AG04450 (cell line): ENCODE measurements at regions not wholly inside any gene's neighbourhood (a gene's known extent, or its start where the extent isn't known, plus 50 kb on each side); places are given as distances from the start of the nearest gene placed in this dataset.

Experiments used
- CTCF ChIA-PET: fragments of 300-600, 350-600 bp; formaldehyde crosslinking; extraction: SDS; loops from one replicate; lab custom pipeline; 2022; ENCODE audit warnings: antibody characterized with exemption, inconsistent platforms; lab: Charles Lee
- POLR2A ChIA-PET: fragments of 350-600 bp; formaldehyde crosslinking; extraction: SDS; loops from one replicate; lab custom pipeline; 2021; ENCODE audit warnings: antibody characterized with exemption, inconsistent platforms; lab: Yijun Ruan, JAX
- DNase-seq: peaks from one replicate; pipeline ENCODE4 v3.0.0-alpha.2; 2011; ENCODE audit warnings: low read depth, low spot score
- H3K27ac ChIP-seq: one replicate; pipeline ENCODE4 v1.5.1; 2012; ENCODE audit warnings: low read depth, low read length, control low read depth
- H3K27me3 ChIP-seq: one replicate; pipeline ENCODE4 v1.6.0; 2012; ENCODE audit warnings: low read length; ENCODE audit not compliant: control insufficient read depth, insufficient read depth
- H3K4me3 ChIP-seq: 2 replicates; pipeline ENCODE4 v1.5.1; 2011; ENCODE audit warnings: mild to moderate bottlenecking, low read depth, low read length, control low read depth
- H3K9me3 ChIP-seq: 2 replicates; pipeline ENCODE4 v1.5.1; 2012; ENCODE audit warnings: low read length; ENCODE audit not compliant: control insufficient read depth, insufficient read depth
- TF ChIP-seq, protein P1 (sequence below): IDR thresholded peaks from 2 replicates; pipeline ENCODE4 v1.5.1; 2011; ENCODE audit warnings: low read depth, low read length, control low read depth, inconsistent platforms

DNA sequence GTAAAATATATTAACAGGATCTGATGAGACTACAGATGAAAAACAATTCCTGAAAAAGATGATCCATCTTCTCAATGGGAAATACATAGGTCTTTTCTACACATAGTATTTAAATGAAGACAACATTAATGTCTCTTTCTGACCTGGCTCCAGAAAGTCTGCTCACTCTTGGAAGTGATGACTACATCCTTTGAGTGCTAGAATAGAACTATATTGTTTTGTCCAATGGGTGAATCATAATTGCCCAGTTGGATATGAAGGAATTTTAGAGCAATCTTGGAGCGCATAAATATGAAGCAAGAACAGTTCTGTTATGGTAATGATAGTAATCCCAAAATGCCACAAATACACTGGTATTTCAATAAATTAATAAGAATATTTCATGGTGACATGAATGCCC lies 322.1 kb downstream of the DEPDC1B start:
- no peak overlapping the region for H3K4me3 ChIP-seq
- ChIA-PET POLR2A (no interaction called here), CTCF (no interaction called here)
- TF ChIP-seq, protein P1, sequence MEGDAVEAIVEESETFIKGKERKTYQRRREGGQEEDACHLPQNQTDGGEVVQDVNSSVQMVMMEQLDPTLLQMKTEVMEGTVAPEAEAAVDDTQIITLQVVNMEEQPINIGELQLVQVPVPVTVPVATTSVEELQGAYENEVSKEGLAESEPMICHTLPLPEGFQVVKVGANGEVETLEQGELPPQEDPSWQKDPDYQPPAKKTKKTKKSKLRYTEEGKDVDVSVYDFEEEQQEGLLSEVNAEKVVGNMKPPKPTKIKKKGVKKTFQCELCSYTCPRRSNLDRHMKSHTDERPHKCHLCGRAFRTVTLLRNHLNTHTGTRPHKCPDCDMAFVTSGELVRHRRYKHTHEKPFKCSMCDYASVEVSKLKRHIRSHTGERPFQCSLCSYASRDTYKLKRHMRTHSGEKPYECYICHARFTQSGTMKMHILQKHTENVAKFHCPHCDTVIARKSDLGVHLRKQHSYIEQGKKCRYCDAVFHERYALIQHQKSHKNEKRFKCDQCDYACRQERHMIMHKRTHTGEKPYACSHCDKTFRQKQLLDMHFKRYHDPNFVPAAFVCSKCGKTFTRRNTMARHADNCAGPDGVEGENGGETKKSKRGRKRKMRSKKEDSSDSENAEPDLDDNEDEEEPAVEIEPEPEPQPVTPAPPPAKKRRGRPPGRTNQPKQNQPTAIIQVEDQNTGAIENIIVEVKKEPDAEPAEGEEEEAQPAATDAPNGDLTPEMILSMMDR, result no peak
- no peak overlapping the region for H3K27ac ChIP-seq
- no peaks in the 10 kb centered on the region for H3K9me3 ChIP-seq
- H3K27me3 ChIP-seq, result no peaks in the 10 kb centered on the region
- no peak for DNase-seq

DNA sequence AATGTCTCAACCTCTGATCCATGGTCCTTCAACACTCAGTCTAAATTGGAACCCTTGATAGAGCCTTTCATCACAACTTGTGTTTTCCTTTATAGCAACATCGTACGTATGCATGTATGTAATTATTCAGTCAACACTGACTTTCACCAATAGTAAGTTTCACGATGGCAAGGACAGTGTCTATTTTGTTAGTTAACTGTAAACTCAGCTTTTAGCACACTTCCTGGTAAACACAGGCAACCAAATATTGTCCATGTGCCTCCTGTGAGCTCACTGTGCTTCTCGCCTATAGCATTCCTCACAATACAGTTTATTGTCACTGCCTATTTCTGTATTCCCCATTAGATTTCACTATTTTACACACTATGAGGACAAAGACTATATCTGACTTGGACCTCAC lies 323.1 kb downstream of the DEPDC1B start:
- TF ChIP-seq, protein P1, result no peak
- POLR2A ChIA-PET, result no interaction called here
- H3K27ac ChIP-seq, result no peak overlapping the region
- H3K27me3 ChIP-seq, result no peaks in the 10 kb centered on the region
- DNase-seq, result no peak
- CTCF ChIA-PET, result no interaction called here
- no peaks in the 10 kb centered on the region for H3K9me3 ChIP-seq
- H3K4me3 ChIP-seq, result no peak overlapping the region

DNA sequence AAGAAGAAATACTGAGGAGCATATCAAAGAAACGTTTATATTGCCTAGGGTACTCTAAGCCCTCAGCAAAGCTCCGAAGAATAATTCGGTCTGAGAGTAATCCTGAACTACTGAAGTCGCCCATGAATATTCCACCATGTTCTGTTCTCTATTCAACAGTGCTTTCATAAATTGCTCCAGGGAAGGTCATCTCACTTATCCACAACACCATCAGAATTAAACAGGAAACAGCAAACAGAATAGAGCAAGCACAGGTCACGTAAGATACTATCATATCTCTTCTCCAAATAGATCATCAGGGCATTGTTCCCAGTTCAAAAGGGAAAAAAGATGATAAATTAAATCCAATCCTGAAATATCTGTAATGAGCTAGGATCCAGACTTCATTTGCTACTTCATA lies 325.6 kb downstream of the DEPDC1B start:
- no peak for DNase-seq
- no peaks in the 10 kb centered on the region for H3K27me3 ChIP-seq
- ChIA-PET CTCF (no interaction called here), POLR2A (no interaction called here)
- no peaks in the 10 kb centered on the region for H3K9me3 ChIP-seq
- TF ChIP-seq, protein P1, result no peak
- H3K27ac ChIP-seq, result no peak overlapping the region
- no peak overlapping the region for H3K4me3 ChIP-seq

DNA sequence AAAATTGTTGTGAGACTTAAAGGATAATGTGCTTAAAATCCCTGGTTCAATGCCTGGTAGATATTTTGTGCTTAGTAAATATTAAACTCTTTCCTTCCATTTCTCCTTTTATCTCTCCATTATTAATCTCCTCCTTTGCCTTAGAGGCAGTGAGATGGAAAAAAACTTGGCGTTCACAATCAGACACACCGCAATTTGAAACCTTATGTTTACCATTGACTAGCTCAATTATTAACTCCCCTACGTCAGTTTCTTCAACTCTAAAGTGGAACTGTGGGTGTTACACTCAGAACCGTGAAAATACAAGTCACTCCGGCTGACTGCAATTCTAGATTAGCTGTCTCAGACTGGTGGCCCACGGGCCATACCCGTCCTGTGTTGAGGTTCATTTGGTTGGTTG lies 327.2 kb downstream of the DEPDC1B start:
- POLR2A ChIA-PET, result no interaction called here
- no peaks in the 10 kb centered on the region for H3K27me3 ChIP-seq
- H3K27ac ChIP-seq, result no peak overlapping the region
- TF ChIP-seq, protein P1, result no peak
- H3K9me3 ChIP-seq, result no peaks in the 10 kb centered on the region
- CTCF ChIA-PET, result no interaction called here
- DNase-seq, result no peak
- no peak overlapping the region for H3K4me3 ChIP-seq

DNA sequence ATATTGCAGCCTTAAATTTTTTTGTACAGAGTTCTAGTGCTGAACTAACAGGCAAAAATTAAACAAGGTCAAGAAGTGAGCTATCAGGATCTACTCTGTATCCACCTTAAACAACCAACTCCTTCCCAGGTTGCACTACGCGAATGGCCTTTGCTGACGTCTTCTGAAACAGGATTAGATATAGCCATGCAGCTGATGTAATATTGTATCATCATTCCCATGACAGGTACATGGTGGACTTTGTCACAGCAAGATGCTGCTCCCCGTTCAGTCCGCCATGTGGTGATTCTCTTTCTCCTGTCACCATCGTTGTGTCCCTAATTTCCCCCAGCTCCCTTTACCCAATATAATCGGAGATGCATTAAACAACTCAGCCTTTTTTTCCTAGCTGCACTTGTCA lies 328.9 kb downstream of the DEPDC1B start:
- Histone ChIP-seq H3K4me3 (no peak overlapping the region), H3K27me3 (no peaks in the 10 kb centered on the region), H3K27ac (no peak overlapping the region), H3K9me3 (no peaks in the 10 kb centered on the region)
- no peak for DNase-seq
- ChIA-PET CTCF (no interaction called here), POLR2A (no interaction called here)
- TF ChIP-seq, protein P1, result no peak
